HL-60 (cell line): ENCODE measurements at regions not wholly inside any gene's neighbourhood (a gene's known extent, or its start where the extent isn't known, plus 50 kb on each side); places are given as distances from the start of the nearest gene placed in this dataset.

Source experiments
- DNase-seq, 2 experiments: peaks; one replicate each; pipeline ENCODE4 v3.0.0-alpha.2; 2010 to 2020; ENCODE audit warnings: low read depth in 1 of 2, low spot score in 1 of 2
- H3K27ac ChIP-seq: fragments of 250-450 bp; sonication (Bioruptor Pico); replicated peaks from 2 replicates; pipeline ENCODE4 v1.5.1; 2020; ENCODE audit warnings: mild to moderate bottlenecking, moderate library complexity
- H3K27me3 ChIP-seq: fragments of 250-450 bp; sonication (Bioruptor Pico); 2 replicates; pipeline ENCODE4 v1.5.1; 2021; ENCODE audit warnings: mild to moderate bottlenecking, moderate library complexity; ENCODE audit not compliant: insufficient read depth, poor library complexity, severe bottlenecking
- H3K4me3 ChIP-seq: replicated peaks from 2 replicates; pipeline ENCODE4 v1.5.1; 2011; ENCODE audit warnings: mild to moderate bottlenecking, control low read depth, low read length; ENCODE audit not compliant: insufficient read depth
- GABPA ChIP-seq: IDR thresholded peaks from 2 replicates; pipeline ENCODE4 v1.6.1; 2012; ENCODE audit warnings: low read depth
- POLR2AphosphoS5 ChIP-seq: IDR thresholded peaks from 2 replicates; pipeline ENCODE4 v1.6.1; 2012; ENCODE audit warnings: low read depth
- SPI1 ChIP-seq: IDR thresholded peaks from 2 replicates; pipeline ENCODE4 v1.6.1; 2012; ENCODE audit warnings: low read depth, mild to moderate bottlenecking, borderline replicate concordance
- TF ChIP-seq, protein P1 (sequence below): IDR thresholded peaks from one replicate; pipeline ENCODE4 v1.5.1; 2011; ENCODE audit warnings: low read length, control low read depth, inconsistent platforms; ENCODE audit not compliant: insufficient read depth
- TF ChIP-seq, protein P2 (sequence below): IDR thresholded peaks from 2 replicates; pipeline ENCODE4 v1.6.1; 2012; ENCODE audit warnings: low read depth; ENCODE audit not compliant: insufficient replicate concordance

DNA sequence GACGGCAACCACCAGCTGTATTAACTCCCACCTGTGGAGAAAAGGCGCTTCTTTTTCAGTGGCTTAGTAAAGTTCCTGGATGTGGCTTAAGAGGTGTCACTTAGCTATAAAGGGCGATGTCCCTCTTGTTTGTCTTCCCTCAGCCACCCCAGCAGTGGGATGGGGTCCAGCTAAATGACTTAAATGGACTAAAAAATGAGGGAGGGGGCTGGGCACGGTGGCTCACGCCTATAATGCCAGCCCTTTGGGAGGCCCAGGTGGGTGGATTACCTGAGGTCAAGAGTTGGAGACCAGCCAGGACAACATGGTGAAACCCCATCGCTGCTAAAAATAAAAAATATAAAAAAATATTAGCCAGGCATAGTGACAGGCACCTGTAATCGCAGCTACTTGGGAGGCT lies 667.5 kb upstream of the RBFOX1 start:
- no peak overlapping the region for H3K4me3 ChIP-seq
- DNase-seq, result no peak
- H3K27ac ChIP-seq, result no peak overlapping the region
- no peaks in the 10 kb centered on the region for H3K27me3 ChIP-seq
- TF ChIP-seq GABPA (no peak), POLR2AphosphoS5 (no peak), SPI1 (no peak)
- TF ChIP-seq, protein P1, sequence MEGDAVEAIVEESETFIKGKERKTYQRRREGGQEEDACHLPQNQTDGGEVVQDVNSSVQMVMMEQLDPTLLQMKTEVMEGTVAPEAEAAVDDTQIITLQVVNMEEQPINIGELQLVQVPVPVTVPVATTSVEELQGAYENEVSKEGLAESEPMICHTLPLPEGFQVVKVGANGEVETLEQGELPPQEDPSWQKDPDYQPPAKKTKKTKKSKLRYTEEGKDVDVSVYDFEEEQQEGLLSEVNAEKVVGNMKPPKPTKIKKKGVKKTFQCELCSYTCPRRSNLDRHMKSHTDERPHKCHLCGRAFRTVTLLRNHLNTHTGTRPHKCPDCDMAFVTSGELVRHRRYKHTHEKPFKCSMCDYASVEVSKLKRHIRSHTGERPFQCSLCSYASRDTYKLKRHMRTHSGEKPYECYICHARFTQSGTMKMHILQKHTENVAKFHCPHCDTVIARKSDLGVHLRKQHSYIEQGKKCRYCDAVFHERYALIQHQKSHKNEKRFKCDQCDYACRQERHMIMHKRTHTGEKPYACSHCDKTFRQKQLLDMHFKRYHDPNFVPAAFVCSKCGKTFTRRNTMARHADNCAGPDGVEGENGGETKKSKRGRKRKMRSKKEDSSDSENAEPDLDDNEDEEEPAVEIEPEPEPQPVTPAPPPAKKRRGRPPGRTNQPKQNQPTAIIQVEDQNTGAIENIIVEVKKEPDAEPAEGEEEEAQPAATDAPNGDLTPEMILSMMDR, result no peak
- TF ChIP-seq, protein P2, sequence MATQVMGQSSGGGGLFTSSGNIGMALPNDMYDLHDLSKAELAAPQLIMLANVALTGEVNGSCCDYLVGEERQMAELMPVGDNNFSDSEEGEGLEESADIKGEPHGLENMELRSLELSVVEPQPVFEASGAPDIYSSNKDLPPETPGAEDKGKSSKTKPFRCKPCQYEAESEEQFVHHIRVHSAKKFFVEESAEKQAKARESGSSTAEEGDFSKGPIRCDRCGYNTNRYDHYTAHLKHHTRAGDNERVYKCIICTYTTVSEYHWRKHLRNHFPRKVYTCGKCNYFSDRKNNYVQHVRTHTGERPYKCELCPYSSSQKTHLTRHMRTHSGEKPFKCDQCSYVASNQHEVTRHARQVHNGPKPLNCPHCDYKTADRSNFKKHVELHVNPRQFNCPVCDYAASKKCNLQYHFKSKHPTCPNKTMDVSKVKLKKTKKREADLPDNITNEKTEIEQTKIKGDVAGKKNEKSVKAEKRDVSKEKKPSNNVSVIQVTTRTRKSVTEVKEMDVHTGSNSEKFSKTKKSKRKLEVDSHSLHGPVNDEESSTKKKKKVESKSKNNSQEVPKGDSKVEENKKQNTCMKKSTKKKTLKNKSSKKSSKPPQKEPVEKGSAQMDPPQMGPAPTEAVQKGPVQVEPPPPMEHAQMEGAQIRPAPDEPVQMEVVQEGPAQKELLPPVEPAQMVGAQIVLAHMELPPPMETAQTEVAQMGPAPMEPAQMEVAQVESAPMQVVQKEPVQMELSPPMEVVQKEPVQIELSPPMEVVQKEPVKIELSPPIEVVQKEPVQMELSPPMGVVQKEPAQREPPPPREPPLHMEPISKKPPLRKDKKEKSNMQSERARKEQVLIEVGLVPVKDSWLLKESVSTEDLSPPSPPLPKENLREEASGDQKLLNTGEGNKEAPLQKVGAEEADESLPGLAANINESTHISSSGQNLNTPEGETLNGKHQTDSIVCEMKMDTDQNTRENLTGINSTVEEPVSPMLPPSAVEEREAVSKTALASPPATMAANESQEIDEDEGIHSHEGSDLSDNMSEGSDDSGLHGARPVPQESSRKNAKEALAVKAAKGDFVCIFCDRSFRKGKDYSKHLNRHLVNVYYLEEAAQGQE, result no peak

DNA sequence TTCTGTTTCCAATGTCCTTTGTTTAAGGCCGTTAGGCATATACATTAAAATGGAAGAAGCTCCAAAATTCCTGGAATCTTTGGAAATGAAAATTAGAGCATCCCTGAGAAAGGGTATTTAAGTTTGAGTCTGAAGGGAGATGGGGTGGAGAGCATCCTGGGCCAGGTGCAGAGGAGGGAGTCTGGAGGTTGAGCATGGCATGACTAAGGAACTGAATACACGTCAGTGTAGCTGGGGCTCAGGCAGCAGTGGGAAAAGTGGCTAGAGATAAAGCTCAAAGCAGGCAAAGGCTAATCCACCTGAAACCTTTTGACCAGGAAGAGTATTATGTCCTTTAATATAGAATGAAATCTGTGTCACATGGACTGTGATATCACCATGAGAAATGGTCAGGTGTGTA lies 669.0 kb upstream of the RBFOX1 start:
- Histone ChIP-seq H3K4me3 (no peak overlapping the region), H3K27me3 (no peaks in the 10 kb centered on the region), H3K27ac (no peak overlapping the region)
- TF ChIP-seq, protein P1, result no peak
- TF ChIP-seq SPI1 (no peak), GABPA (no peak), POLR2AphosphoS5 (no peak)
- TF ChIP-seq, protein P2, result no peak
- DNase-seq, result no peak

DNA sequence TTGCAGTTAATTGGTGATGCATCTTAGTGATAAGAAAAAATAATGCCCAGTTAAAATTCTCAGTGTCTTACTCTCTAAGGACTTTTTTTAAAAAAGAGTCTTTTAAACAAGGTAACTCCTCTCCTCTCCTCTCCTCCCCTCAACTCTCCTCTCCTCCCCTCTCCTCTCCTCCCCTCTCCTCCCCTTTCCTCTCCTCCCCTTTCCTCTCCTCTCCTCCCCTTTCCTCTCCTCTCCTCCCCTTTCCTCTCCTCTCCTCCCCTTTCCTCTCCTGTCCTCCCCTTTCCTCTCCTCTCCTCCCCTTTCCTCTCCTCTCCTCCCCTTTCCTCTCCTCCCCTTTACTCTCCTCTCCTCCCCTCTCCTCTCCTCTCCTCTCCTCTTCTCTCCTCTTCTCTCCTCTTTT lies 675.9 kb upstream of the RBFOX1 start:
- TF ChIP-seq, protein P1, result no peak
- no peak for TF ChIP-seq POLR2AphosphoS5
- TF ChIP-seq SPI1, result no peak
- no peak for TF ChIP-seq GABPA
- TF ChIP-seq, protein P2, result no peak
- DNase-seq, result no peak
- Histone ChIP-seq H3K4me3 (no peak overlapping the region), H3K27ac (no peak overlapping the region), H3K27me3 (no peaks in the 10 kb centered on the region)
